ENCODE measurements at regions not wholly inside any gene's neighbourhood (a gene's known extent, or its start where the extent isn't known, plus 50 kb on each side); places are given as distances from the start of the nearest gene placed in this dataset.

- H3K4me3 ChIP-seq (ENCODE audit: low read depth, low read length), result no peak overlapping the region
- no peaks in the 10 kb centered on the region for H3K79me2 ChIP-seq
- H3K27me3 ChIP-seq (ENCODE audit: control insufficient read depth, insufficient read depth, low read length), result no peaks in the 10 kb centered on the region
- no peak for TF ChIP-seq CTCF (IDR thresholded peaks at IDR 0.05)
- H3K4me2 ChIP-seq (ENCODE audit: low read length), result no peak overlapping the region
- H3K36me3 ChIP-seq (ENCODE audit: control insufficient read depth, insufficient read depth, low read length), result no peaks in the 10 kb centered on the region
- H3K4me1 ChIP-seq, result no peaks in the 10 kb centered on the region
- H2AFZ ChIP-seq, result no peak overlapping the region
- no peak overlapping the region for H3K9ac ChIP-seq
- H3K9me3 ChIP-seq (ENCODE audit: control insufficient read depth, low read length), result no peaks in the 10 kb centered on the region
- no peak overlapping the region for H3K27ac ChIP-seq
These were observed 207.9 kb upstream of the RAB6C start for GRCh38 chr2:129771418-129772189.

GRCh38 chr2:129772190-129772579, 207.3 kb upstream of the RAB6C start:
- no peak overlapping the region for H3K4me2 ChIP-seq (ENCODE audit: low read length)

GRCh38 chr2:129775952-129776653, 203.4 kb upstream of the RAB6C start:
- TF ChIP-seq CTCF (IDR thresholded peaks at IDR 0.05), result no peak
- no peak overlapping the region for H3K9ac ChIP-seq
- no peaks in the 10 kb centered on the region for H3K79me2 ChIP-seq
- H3K9me3 ChIP-seq (ENCODE audit: control insufficient read depth, low read length), result no peaks in the 10 kb centered on the region
- no peaks in the 10 kb centered on the region for H3K36me3 ChIP-seq (ENCODE audit: control insufficient read depth, insufficient read depth, low read length)
- H3K4me1 ChIP-seq, result no peaks in the 10 kb centered on the region
- H3K4me3 ChIP-seq (ENCODE audit: low read depth, low read length), result no peak overlapping the region
- no peak overlapping the region for H3K4me2 ChIP-seq (ENCODE audit: low read length)
- no peak overlapping the region for H3K27ac ChIP-seq
- H3K27me3 ChIP-seq (ENCODE audit: control insufficient read depth, insufficient read depth, low read length), result no peaks in the 10 kb centered on the region
- H2AFZ ChIP-seq, result no peak overlapping the region

More at GRCh38 chr2:129772190-129772579, 207.3 kb upstream of the RAB6C start:
- TF ChIP-seq CTCF (IDR thresholded peaks at IDR 0.05), result no peak
- H3K4me1 ChIP-seq, result no peaks in the 10 kb centered on the region
- no peak overlapping the region for H3K9ac ChIP-seq
- no peak overlapping the region for H3K27ac ChIP-seq
- no peaks in the 10 kb centered on the region for H3K9me3 ChIP-seq (ENCODE audit: control insufficient read depth, low read length)
- no peaks in the 10 kb centered on the region for H3K36me3 ChIP-seq (ENCODE audit: control insufficient read depth, insufficient read depth, low read length)
- H3K79me2 ChIP-seq, result no peaks in the 10 kb centered on the region
- no peak overlapping the region for H3K4me3 ChIP-seq (ENCODE audit: low read depth, low read length)
- H3K27me3 ChIP-seq (ENCODE audit: control insufficient read depth, insufficient read depth, low read length), result no peaks in the 10 kb centered on the region
- H2AFZ ChIP-seq, result no peak overlapping the region

- no peak overlapping the region for H3K9ac ChIP-seq
- no peaks in the 10 kb centered on the region for H3K9me3 ChIP-seq (ENCODE audit: control insufficient read depth, low read length)
- no peaks in the 10 kb centered on the region for H3K27me3 ChIP-seq (ENCODE audit: control insufficient read depth, insufficient read depth, low read length)
- no peak overlapping the region for H3K4me3 ChIP-seq (ENCODE audit: low read depth, low read length)
- TF ChIP-seq CTCF (IDR thresholded peaks at IDR 0.05), result no peak
- H3K4me1 ChIP-seq, result no peaks in the 10 kb centered on the region
- no peaks in the 10 kb centered on the region for H3K36me3 ChIP-seq (ENCODE audit: control insufficient read depth, insufficient read depth, low read length)
- no peaks in the 10 kb centered on the region for H3K79me2 ChIP-seq
- H3K4me2 ChIP-seq (ENCODE audit: low read length), result no peak overlapping the region
- H2AFZ ChIP-seq, result no peak overlapping the region
- H3K27ac ChIP-seq, result no peak overlapping the region
These were observed 202.3 kb upstream of the RAB6C start for GRCh38 chr2:129777146-129777545.

All from parathyroid adenoma (tissue), 2 donors.